AG10803 (cell line): ENCODE measurements at regions not wholly inside any gene's neighbourhood (a gene's known extent, or its start where the extent isn't known, plus 50 kb on each side); places are given as distances from the start of the nearest gene placed in this dataset.
A peak's percentile ranks its signal among the peaks of the same experiment; 100 is the strongest.

Experiments used
- DNase-seq: peaks from one replicate; pipeline ENCODE4 v3.0.0; 2010; ENCODE audit warnings: low read depth
- H3K4me3 ChIP-seq: 2 replicates; pipeline ENCODE4 v1.5.1; 2011; ENCODE audit warnings: mild to moderate bottlenecking, low read length, control low read depth
- TF ChIP-seq, protein P1 (sequence below): conservative IDR thresholded peaks from 2 replicates; pipeline ENCODE4 v1.5.1; 2011; ENCODE audit warnings: mild to moderate bottlenecking, low read length, control low read depth, inconsistent platforms

DNA sequence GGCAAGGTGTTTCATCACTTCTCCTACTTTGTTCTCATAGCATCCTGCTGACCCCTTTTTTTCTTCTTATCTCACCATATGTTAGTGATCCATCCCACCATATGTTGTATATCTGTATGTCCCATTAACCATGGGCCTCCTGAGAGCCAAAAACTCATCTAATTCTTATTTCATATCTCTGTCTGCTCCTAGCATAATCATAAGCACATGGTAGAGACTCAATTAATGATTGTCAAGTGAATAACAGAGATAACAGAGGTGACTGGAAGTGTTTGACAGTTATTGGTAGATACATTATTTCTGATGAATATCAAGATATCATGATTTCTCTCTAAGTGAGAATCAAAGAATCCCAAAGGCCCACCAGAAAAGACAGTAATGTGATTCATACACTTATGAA lies 138.1 kb upstream of the MPPED2 start:
- TF ChIP-seq, protein P1, sequence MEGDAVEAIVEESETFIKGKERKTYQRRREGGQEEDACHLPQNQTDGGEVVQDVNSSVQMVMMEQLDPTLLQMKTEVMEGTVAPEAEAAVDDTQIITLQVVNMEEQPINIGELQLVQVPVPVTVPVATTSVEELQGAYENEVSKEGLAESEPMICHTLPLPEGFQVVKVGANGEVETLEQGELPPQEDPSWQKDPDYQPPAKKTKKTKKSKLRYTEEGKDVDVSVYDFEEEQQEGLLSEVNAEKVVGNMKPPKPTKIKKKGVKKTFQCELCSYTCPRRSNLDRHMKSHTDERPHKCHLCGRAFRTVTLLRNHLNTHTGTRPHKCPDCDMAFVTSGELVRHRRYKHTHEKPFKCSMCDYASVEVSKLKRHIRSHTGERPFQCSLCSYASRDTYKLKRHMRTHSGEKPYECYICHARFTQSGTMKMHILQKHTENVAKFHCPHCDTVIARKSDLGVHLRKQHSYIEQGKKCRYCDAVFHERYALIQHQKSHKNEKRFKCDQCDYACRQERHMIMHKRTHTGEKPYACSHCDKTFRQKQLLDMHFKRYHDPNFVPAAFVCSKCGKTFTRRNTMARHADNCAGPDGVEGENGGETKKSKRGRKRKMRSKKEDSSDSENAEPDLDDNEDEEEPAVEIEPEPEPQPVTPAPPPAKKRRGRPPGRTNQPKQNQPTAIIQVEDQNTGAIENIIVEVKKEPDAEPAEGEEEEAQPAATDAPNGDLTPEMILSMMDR, result no peak
- no peak for DNase-seq
- H3K4me3 ChIP-seq, result no peak overlapping the region

DNA sequence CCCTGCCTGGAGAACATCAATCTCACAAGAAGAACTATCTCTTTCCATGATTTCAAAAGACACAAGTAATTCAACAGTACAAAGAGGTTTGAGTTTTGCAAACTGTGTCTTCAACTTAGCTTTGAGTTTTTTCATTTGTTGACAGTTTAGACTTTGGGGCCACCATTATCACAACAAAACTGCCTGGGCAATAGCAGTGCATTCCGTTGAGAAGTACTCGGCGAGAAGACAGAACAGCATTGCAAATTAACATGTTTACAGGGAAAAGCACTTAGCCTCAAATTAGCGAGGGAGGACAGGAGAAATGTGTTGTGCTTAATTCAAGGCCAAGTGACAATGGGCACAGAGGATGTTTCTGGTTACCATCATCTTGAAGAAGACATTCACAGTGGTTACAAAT lies 133.2 kb upstream of the MPPED2 start:
- TF ChIP-seq, protein P1, result no peak
- no peak for DNase-seq
- no peak overlapping the region for H3K4me3 ChIP-seq

DNA sequence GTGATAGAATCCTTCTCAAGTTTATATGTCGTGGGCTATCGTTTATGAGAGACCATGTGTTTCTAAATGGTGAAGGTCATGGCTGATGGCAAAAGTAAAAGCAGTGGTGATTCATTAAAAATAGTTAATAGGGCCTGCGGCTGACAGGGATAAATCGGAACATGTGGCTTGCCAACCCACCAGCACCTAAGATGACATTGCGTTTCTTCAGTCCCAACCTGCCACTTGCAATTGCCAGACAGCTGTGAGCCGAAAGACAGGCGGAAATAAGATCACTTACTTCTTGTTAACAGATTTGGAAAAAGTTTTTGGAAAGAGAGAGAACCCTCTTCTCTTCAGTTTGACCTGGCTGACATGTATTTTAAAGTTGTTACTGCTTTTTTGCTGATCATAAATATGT lies 131.5 kb upstream of the MPPED2 start:
- DNase-seq, result no peak
- TF ChIP-seq, protein P1, result no peak

DNA sequence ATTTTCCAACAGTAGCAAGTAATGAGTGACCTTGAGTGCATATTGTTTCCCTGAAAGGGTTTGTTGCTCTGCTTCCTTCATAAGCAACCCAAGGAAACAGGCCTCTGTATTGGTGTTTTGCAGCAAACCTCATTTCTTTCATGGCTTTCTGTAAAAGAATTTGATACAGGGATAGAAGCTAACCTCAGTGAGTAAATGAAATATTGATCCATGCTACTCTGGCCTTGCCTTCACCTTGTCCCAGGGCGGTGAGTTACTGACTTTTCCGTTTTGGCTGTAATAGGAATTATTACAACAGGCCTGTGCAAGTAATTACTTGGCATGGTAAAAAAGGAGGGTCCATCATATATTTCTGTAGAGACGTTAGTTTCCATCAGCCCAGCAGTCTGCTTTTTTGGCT lies 130.9 kb upstream of the MPPED2 start:
- TF ChIP-seq, protein P1, result no peak
- H3K4me3 ChIP-seq, result no peak overlapping the region
- DNase-seq, result no peak

More for the DNA sequence above, 131.5 kb upstream of the MPPED2 start:
- H3K4me3 ChIP-seq, result no peak overlapping the region

DNA sequence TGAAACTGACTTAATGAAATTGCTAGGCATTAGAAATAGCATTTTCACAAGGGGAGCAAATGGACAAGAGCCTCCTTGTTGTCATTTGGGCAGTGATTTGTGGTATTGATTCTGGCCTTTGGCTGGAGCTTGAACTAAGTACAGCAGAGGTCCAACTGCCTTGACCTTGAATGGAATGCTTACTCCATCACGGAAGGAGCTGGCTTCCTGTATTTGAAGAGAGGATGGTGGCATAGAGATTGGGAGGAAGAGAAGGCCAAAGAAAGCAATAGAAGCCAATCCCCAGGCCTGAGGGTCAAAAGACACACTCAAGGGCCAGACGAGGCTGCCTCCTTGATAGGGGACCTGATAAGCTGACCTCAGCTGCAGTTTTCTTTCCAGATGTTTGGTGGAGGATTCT lies 126.6 kb upstream of the MPPED2 start:
- no peak overlapping the region for H3K4me3 ChIP-seq
- TF ChIP-seq, protein P1, result no peak
- DNase-seq, result no peak

DNA sequence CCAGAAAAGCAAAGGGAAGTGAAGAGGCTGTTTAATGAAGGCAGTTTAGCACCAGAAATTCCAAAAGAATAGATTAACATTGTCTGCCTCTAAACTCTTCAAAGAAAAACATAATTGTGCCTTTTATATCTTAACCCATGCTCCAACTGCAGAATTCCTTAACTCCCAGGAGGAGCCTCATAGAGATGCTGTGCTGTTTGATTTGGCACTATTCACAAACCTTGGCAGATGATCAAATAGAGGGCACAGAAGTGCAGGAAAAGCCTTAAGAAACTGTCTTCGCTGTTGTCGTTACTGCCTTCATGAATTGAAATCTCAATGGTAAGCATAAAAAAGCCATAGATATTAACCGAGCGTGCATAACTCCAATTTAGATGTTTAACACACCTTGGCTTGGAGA lies 124.1 kb upstream of the MPPED2 start:
- peak; percentile 0 for DNase-seq
- H3K4me3 ChIP-seq, result no peak overlapping the region
- TF ChIP-seq, protein P1, result no peak

DNA sequence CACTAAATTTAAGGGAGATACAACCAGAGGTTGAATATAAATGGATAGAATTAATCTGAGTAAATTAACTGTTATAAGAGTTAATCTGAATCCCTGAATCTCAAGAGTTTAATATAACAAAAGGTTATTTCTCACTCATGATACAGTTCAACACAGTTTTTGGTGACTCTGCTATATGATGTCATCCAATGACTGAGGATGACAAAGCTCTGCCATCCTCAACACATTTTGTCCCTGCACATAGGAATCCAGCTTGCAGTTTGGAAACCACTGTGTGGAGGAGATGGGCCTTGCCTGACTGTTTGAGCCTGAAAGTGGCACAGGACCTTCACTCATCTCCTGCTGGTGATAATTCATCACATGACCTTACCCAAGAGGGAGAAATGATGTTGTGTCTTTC lies 121.0 kb upstream of the MPPED2 start:
- no peak overlapping the region for H3K4me3 ChIP-seq
- TF ChIP-seq, protein P1, result no peak
- no peak for DNase-seq
